Calu3 (cell line): ENCODE measurements at regions not wholly inside any gene's neighbourhood (a gene's known extent, or its start where the extent isn't known, plus 50 kb on each side); places are given as distances from the start of the nearest gene placed in this dataset.
"Not testable (repeated sequence)": the region's sequence is repeated elsewhere in the genome, so short reads cannot be mapped to it uniquely, and the experiment has no call there.

Source experiments
- BruUV-seq: library from RNA; stranded (reverse); fragments of 400-500 nt; replicated peaks from 2 replicates; lab custom pipeline; 2021; lab: Mats Ljungman, UMichigan
- CTCF ChIA-PET: fragments of 300-600 bp; sonication (Branson Sonifier 250); formaldehyde crosslinking; loops from one replicate; lab custom pipeline; 2022; ENCODE audit warnings: antibody characterized with exemption; lab: Charles Lee
- DNase-seq: peaks from one replicate; pipeline ENCODE4 v3.0.0; 2022
- H3K27ac Mint-ChIP-seq: one replicate; pipeline ENCODE4 v1.8.0; 2022; ENCODE audit warnings: mixed read lengths; ENCODE audit not compliant: unreplicated experiment
- H3K27me3 Mint-ChIP-seq: one replicate; pipeline ENCODE4 v1.8.0; 2022; ENCODE audit warnings: mixed read lengths; ENCODE audit not compliant: unreplicated experiment
- H3K36me3 Mint-ChIP-seq: one replicate; pipeline ENCODE4 v1.8.0; 2022; ENCODE audit warnings: mild to moderate bottlenecking, moderate library complexity, mixed read lengths; ENCODE audit not compliant: insufficient read depth, unreplicated experiment
- H3K4me1 Mint-ChIP-seq: one replicate; pipeline ENCODE4 v1.8.0; 2022; ENCODE audit warnings: mild to moderate bottlenecking, low read depth, mixed read lengths; ENCODE audit not compliant: unreplicated experiment
- H3K4me3 Mint-ChIP-seq: one replicate; pipeline ENCODE4 v1.8.0; 2022; ENCODE audit warnings: mild to moderate bottlenecking, low read depth, moderate library complexity, mixed read lengths; ENCODE audit not compliant: unreplicated experiment
- H3K9me3 Mint-ChIP-seq: one replicate; pipeline ENCODE4 v1.8.0; 2022; ENCODE audit warnings: low read depth, mixed read lengths; ENCODE audit not compliant: unreplicated experiment
- CTCF ChIP-seq: fragments of 200-600 bp; IDR thresholded peaks from one replicate; pipeline ENCODE4 v1.8.0; 2022; ENCODE audit warnings: antibody characterized with exemption; ENCODE audit not compliant: unreplicated experiment
- intact Hi-C: fragments of 100-400 bp; cut with micrococcal nuclease; formaldehyde crosslinking; loops from one replicate; pipeline ENCODE4 v1.10.0; 2022; ENCODE audit not compliant: unreplicated experiment

- peaks cover 19% of the 10 kb centered on the region for H3K36me3 Mint-ChIP-seq
- CTCF ChIA-PET: interaction anchor here (0.7 kb wide), 1 partner anchor 22 kb away, joined by 3 read pairs; no protein-coding TSS in a partner anchor
Observed at GRCh38 chr9:129414377-129414992, 206.4 kb downstream of the C9orf50 start.

GRCh38 chr9:129413537-129414376 is 207.1 kb downstream of the C9orf50 start:
- H3K4me1 Mint-ChIP-seq: peaks cover 22% of the 10 kb centered on the region
- TSS peak; percentile 99 for BruUV-seq
- CTCF ChIA-PET: interaction anchor here (0.6 to 0.7 kb wide), 2 partner anchors 23 to 105 kb away, joined by 3 read pairs; no protein-coding TSS in a partner anchor
- H3K4me3 Mint-ChIP-seq: peak overlapping the region; percentile 55
- intact Hi-C loops: loop anchor here (10.0 kb wide), 1 partner anchor 71 kb away; no protein-coding TSS in a partner anchor
- DNase-seq: peak; percentile 98
- no peak for TF ChIP-seq CTCF
- H3K27me3 Mint-ChIP-seq: no peaks in the 10 kb centered on the region
- peak overlapping the region; percentile 92 for H3K27ac Mint-ChIP-seq
- peaks cover 9% of the 10 kb centered on the region for H3K9me3 Mint-ChIP-seq
- H3K36me3 Mint-ChIP-seq: peaks cover 24% of the 10 kb centered on the region

More at GRCh38 chr9:129414377-129414992, 206.4 kb downstream of the C9orf50 start:
- peaks cover 9% of the 10 kb centered on the region for H3K9me3 Mint-ChIP-seq
- H3K4me3 Mint-ChIP-seq: peak overlapping the region; percentile 55
- H3K27me3 Mint-ChIP-seq: no peaks in the 10 kb centered on the region
- peaks cover 22% of the 10 kb centered on the region for H3K4me1 Mint-ChIP-seq
- no peak for DNase-seq
- intact Hi-C loops: loop anchor here (10.0 kb wide), 1 partner anchor 70 kb away; no protein-coding TSS in a partner anchor
- no peak for TF ChIP-seq CTCF
- H3K27ac Mint-ChIP-seq: peak overlapping the region; percentile 92
- no TSS peak for BruUV-seq

- CTCF ChIA-PET: interaction anchor here (0.6 kb wide), 1 partner anchor 104 kb away, joined by 3 read pairs; no protein-coding TSS in a partner anchor
- peak; percentile 27 for DNase-seq
- no peak for TF ChIP-seq CTCF
- Mint-ChIP-seq H3K27ac (peak overlapping the region; percentile 92), H3K9me3 (peaks cover 9% of the 10 kb centered on the region), H3K4me1 (peaks cover 30% of the 10 kb centered on the region), H3K27me3 (no peaks in the 10 kb centered on the region), H3K4me3 (peak overlapping the region; percentile 55), H3K36me3 (peaks cover 28% of the 10 kb centered on the region)
- TSS peak; percentile 79 for BruUV-seq
- intact Hi-C loops: loop anchor here (10.0 kb wide), 1 partner anchor 72 kb away; no protein-coding TSS in a partner anchor
Observed at GRCh38 chr9:129412814-129413536, 207.9 kb downstream of the C9orf50 start.

GRCh38 chr9:129412176-129412813 is 208.6 kb downstream of the C9orf50 start:
- H3K27ac Mint-ChIP-seq: peak overlapping the region; percentile 92

More at GRCh38 chr9:129412176-129412813, 208.6 kb downstream of the C9orf50 start:
- intact Hi-C loops: loop anchor here (10.0 kb wide), 1 partner anchor 73 kb away; no protein-coding TSS in a partner anchor
- H3K4me1 Mint-ChIP-seq: peaks cover 32% of the 10 kb centered on the region
- CTCF ChIA-PET, H3K9me3 Mint-ChIP-seq, H3K27me3 Mint-ChIP-seq, BruUV-seq, DNase-seq: not testable (repeated sequence)
- peak overlapping the region; percentile 55 for H3K4me3 Mint-ChIP-seq
- H3K36me3 Mint-ChIP-seq: peaks cover 26% of the 10 kb centered on the region
